Stromal cell of bone marrow (primary cell): ENCODE measurements at regions not wholly inside any gene's neighbourhood (a gene's known extent, or its start where the extent isn't known, plus 50 kb on each side); places are given as distances from the start of the nearest gene placed in this dataset.

ENCODE experiments used
- DNase-seq: peaks from one replicate; pipeline ENCODE4 v3.0.0-alpha.2; 2012; ENCODE audit warnings: low read depth

GRCh38 chr14:94682736-94683135, 70.5 kb downstream of the SERPINA3 start:
- no peak for DNase-seq

- no peak for DNase-seq
Measured at GRCh38 chr14:94682061-94682516, 69.9 kb downstream of the SERPINA3 start.

GRCh38 chr14:94681300-94682060, 69.3 kb downstream of the SERPINA3 start:
- peak; percentile 25 for DNase-seq

GRCh38 chr14:94680862-94681288, 68.7 kb downstream of the SERPINA3 start:
- no peak for DNase-seq

GRCh38 chr14:94679937-94680861, 68.0 kb downstream of the SERPINA3 start:
- DNase-seq = no peak

- no peak for DNase-seq
Measured at GRCh38 chr14:94679106-94679810, 67.1 kb downstream of the SERPINA3 start.

GRCh38 chr14:94677747-94678146, 65.6 kb downstream of the SERPINA3 start:
- no peak for DNase-seq

GRCh38 chr14:94677213-94677612, 65.0 kb downstream of the SERPINA3 start:
- no peak for DNase-seq

GRCh38 chr14:94676495-94677185, 64.4 kb downstream of the SERPINA3 start:
- no peak for DNase-seq

GRCh38 chr14:94675036-94675435, 62.8 kb downstream of the SERPINA3 start:
- no peak for DNase-seq

- DNase-seq = no peak
Measured at GRCh38 chr14:94673781-94674231, 61.6 kb downstream of the SERPINA3 start.
